ENCODE measurements at regions not wholly inside any gene's neighbourhood (a gene's known extent, or its start where the extent isn't known, plus 50 kb on each side); places are given as distances from the start of the nearest gene placed in this dataset.

DNA sequence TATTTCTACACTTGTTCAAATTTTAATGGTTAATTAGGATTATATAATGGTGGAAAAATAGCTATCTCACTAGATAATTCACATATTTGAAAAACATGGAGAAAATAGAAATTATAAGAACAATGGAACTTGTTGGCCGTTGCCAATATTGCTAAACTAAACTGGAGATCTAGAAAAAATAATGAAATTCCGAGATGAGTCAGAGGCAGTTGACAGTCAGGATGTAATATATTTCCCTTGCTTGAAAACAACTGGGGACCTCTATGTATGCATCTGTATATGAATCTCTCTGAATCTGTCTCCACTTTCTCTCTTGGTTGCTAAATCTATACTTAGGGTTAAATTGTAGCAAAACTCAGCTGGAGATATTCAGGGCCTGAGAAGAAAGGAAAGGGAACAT, 1108.2 kb upstream of the GJE1 start:
- TF ChIP-seq, protein P1, sequence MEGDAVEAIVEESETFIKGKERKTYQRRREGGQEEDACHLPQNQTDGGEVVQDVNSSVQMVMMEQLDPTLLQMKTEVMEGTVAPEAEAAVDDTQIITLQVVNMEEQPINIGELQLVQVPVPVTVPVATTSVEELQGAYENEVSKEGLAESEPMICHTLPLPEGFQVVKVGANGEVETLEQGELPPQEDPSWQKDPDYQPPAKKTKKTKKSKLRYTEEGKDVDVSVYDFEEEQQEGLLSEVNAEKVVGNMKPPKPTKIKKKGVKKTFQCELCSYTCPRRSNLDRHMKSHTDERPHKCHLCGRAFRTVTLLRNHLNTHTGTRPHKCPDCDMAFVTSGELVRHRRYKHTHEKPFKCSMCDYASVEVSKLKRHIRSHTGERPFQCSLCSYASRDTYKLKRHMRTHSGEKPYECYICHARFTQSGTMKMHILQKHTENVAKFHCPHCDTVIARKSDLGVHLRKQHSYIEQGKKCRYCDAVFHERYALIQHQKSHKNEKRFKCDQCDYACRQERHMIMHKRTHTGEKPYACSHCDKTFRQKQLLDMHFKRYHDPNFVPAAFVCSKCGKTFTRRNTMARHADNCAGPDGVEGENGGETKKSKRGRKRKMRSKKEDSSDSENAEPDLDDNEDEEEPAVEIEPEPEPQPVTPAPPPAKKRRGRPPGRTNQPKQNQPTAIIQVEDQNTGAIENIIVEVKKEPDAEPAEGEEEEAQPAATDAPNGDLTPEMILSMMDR (IDR thresholded peaks at IDR 0.05): no peak
- no peak for TF ChIP-seq POLR2A (IDR thresholded peaks at IDR 0.05)
